Astrocyte of the cerebellum (primary cell): ENCODE measurements at regions not wholly inside any gene's neighbourhood (a gene's known extent, or its start where the extent isn't known, plus 50 kb on each side); places are given as distances from the start of the nearest gene placed in this dataset.

Experiments used
- DNase-seq: peaks from one replicate; pipeline ENCODE4 v3.0.0-alpha.2; 2011; ENCODE audit warnings: low read depth
- H3K4me3 ChIP-seq: 2 replicates; pipeline ENCODE4 v1.5.1; 2011; ENCODE audit warnings: mild to moderate bottlenecking, low read depth, low read length, moderate library complexity
- CTCF ChIP-seq: IDR thresholded peaks from 2 replicates; pipeline ENCODE4 v1.5.1; 2012; ENCODE audit warnings: low read length, low read depth, moderate library complexity, mild to moderate bottlenecking; ENCODE audit errors: missing control alignments
- in situ Hi-C: cut with HindIII; loops from 2 replicates; pipeline ENCODE4 v1.10.0; 2017; ENCODE audit warnings: low sequenced_read_pairs

GRCh38 chr22:45112136-45112879 is 51.4 kb upstream of the NUP50 start:
- no peak for DNase-seq
- TF ChIP-seq CTCF, result no peak
- no peak overlapping the region for H3K4me3 ChIP-seq
- in situ Hi-C loops, result no loop called here
